Stimulated activated CD8-positive, alpha-beta memory T cell treated with anti-CD3 and anti-CD28 coated beads, Interleukin-15, amount 100 ng/mL, for 4 hours (primary cell): ENCODE measurements at regions not wholly inside any gene's neighbourhood (a gene's known extent, or its start where the extent isn't known, plus 50 kb on each side); places are given as distances from the start of the nearest gene placed in this dataset.

Experiments
- DNase-seq, 2 donors: peaks; one replicate each; pipeline ENCODE4 v3.0.0-alpha.2; 2020; ENCODE audit warnings: low read depth in 2 of 2

DNA sequence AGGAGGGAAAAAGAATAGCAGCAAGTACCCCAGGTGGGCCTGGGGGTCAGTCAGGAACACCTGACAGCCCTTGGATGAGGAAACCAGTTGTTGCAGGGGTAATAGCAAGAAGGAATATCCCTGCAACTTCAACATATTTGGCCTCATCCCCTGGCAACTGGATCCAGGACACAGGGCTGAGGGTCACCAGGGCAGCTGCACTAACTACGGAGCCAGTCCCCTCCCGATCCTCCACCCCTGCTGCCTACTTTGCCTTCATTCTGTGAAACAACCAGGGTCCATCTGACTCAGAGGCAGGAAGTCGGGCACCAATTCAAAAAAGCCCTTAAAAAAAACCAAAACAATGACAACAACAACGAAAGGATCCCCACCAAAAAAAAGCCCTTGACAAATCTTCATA is 52.9 kb downstream of the FRMPD3 start:
- DNase-seq, result no peak

DNA sequence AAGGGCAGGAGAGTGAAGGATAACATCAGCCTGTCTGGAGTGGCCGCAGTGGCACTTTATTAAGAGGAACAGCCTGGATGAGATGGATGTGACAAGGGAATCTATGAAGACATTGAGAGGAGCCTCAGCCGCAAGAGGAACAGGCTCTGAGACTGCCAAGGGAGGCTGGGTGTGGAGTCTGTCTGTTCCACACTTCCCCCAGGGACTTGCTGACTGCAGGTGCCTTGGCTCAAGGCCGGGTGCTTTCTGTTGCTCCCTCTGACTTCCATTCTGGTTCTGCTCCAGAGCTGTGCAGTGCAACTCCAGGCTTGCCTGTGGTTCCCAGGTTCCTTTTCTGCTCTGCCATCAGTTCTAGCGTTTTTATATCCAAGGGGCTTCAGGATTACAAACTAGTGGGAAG is 54.6 kb downstream of the FRMPD3 start:
- no peak for DNase-seq

DNA sequence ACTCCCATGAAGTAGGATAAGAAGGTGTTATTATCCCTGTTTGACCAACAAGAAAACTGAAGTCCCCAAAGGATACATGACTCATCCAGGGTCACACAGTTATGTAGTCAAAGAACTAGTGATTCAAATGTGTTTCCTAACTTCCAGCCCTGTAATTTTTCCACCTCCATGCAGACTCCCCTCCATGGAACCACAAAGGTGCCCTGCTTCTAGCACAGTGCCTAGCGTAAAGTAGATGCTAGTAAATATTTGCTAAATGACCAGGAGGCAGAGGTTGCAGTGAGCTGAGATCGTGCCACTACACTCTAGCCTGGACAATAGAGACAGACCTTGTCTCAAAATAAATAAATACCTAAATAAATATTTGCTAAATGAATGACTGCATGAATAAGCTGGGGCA is 55.8 kb downstream of the FRMPD3 start:
- DNase-seq, result no peak

DNA sequence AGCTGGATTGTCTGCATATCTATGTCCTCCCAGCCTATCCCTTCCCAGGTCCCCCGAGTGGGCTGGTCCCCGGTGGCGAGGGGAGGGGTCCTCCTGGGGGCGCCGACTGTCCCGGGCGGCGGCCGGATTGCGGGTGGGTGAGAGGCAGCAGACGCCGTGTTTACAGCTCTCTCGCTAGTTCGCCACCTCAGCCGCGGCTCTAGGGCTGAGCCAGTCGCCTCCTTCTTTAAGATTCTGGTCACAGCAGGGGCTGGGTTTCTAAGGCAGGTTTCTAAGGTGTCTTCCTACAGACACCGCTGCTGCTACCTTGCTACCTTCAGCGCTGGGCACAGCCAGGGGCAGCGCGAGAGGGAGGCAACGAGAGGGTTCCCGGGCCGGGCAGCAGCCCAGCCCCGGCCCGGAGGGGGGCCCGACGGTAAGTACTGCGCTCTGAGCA is 57.2 kb downstream of the FRMPD3 start:
- no peak for DNase-seq

DNA sequence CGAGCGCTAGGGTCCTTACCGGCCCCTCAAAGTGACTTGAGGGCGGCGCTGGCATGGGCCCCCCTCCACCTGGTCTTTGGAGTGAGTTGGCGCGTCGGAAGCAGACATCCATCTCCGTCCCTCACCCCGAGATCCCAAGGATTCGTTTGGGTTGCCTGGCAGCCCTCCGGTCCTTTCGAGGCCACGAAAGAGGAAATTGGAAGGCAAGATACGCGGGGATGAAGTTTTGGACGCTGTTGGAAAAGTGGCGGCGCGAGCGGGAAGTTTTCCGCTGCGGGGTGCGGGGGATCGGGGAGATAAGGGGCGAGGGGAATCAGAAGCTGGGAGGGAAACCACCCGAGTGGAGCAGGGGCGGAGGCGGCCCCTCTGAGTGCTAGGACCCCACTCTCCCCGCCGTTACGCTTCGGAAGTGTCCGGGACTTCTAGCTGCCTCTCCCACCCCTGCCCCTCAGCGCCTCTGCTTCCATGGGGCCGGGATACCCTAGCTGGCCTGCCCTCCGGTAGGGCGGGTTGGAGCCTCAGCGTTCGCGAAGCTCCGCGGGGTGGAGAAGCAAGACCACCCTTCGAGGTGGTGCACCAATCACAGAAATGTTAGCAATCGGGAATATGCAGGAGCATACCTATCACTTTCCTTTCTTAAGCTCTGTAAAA is 57.8 kb downstream of the FRMPD3 start:
- no peak for DNase-seq

DNA sequence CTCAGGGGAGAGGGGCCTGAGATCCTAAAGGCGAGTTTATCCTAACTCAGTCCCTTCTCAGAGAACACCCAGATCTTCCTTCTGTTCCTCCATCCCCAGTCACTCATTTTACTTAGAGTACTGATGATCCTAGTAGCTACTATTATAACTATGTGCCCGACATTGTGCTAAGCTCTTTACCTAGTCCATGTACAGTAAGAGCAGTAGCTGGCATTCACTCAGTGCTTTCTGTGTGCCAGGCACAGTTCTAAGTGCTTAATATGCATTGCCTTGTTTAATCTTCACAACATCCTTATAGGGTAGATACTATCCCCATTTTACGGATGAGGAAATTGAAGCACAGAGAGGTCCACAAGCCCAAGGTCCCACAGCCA is 58.3 kb downstream of the FRMPD3 start:
- DNase-seq, result no peak

DNA sequence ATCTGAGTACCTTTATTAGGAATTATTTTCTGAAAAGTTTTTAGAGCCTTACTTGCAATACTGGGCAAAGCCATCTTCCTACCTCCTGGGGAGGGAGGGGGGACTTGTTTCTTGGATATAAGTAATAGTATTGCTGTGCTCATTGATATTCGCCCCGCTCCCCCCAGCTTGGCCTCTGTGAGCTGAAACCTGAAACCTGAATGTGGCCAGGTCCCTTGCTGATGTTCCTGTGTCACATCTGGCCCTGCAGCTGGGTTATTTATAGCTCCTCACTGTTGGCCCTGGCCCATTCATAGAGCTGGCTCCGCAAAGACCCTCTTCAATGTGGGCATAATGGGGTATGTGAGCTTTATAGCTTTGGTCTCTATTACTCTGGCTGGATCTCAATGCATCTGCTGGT is 59.5 kb downstream of the FRMPD3 start:
- DNase-seq, result no peak

DNA sequence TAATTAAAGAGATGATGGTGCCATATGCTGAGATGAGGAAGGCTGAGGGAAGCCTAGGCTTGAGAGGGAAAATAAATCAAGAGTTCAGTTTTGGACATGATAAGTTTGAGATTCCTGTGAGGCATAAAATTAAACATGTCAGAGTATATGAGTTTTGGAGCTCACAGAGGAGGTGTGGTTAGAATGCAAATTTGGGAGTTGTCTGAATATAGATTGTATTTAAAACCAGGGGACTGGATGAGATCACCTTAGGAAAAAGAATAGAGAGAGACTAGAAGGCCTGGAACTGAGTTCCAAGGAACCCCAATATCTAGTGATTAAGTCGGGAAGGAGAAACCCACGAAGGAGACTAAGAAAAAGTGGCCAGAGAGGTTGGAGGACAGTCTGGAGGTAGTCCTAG is 65.5 kb downstream of the FRMPD3 start:
- DNase-seq, result no peak

DNA sequence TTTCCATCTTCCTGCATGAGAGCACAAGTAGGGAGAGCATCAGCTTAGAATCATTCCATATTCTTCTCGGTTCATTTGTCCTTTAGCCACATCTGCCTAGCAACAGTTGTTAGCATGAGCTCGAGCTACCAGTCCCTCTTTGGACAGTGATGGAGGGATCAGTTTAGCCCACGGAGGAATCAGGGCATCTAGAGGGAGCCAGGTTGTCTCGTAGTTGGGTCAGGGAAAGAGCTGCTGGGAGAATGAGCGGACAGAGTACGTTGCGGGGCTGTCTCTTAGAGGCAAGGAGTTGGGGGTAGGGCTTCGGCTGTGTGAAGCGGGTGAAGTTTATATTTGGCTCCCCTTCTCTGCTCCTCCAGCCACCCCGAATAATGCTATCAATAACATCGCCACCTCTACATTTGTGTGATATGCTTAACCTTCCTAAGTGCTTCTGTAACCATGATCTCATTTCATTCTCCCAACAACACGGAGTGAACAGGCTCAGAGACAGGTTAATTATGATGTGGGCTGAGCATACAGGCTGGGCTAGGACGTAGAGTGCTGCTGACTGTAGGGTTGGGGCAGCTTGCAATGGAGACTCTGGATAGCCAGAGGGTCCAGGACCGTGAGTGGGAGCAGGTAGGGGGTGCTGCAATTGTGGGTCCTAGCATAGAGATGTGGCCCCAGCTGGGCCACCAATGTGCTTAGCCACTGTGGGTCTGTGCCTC is 72.6 kb downstream of the FRMPD3 start:
- no peak for DNase-seq

DNA sequence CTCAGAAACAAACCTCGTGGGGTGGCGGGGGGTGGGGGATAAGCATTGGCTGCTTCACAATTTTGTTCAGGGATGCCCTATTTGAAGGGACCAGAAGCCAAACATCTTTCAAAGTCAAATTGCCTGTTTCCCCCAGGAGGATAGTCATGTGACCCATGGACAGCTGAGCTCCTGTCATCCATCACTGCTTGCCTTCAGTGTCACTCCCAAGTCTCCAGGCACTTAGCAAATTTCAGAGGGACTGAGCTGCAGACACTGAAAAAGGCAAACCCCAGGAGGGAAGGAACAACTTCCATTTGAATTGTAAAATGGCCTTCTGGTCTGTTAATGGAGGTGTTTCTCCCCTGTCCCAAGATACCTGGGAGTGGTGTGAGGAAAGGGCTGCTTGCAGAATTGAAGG is 73.4 kb downstream of the FRMPD3 start:
- DNase-seq, result no peak

DNA sequence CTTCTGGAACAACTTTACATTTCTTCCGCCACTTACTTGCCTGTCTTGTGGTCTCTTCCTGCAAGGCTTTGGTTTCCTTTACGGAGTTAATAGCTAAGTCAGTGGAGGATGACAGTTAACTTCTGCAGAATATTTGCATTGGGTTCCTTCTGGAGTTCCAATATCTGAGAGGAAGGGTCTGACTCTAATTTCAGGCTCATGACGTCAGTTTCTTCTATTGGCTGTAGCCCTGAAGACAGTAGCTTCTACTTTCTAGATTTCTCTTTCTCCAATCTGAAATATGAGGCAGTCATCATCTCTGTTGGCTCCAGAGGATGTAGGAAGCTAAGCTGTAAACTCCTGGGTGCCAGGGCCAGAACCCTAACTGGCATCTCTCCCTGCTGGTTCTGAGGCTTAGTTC is 76.7 kb downstream of the FRMPD3 start:
- DNase-seq, result no peak

DNA sequence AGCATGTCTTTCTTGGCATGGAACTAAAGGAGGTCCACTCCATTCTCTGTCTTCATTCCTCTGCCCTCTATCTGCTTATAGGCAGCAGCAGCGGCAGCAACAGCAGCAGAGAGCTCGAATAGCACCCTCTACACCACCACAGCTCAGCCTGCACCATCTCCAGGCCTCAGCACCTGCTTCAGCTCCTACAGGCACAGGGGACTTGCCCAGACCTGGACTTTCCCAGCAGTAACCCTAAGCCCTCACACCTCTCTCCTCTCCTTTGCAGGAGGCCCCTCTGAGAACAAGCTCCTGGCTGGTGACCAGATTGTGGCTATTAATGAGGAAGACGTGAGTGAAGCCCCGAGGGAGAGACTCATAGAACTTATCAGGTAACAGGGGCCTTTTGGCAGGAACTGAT is 80.7 kb downstream of the FRMPD3 start:
- DNase-seq, result no peak

DNA sequence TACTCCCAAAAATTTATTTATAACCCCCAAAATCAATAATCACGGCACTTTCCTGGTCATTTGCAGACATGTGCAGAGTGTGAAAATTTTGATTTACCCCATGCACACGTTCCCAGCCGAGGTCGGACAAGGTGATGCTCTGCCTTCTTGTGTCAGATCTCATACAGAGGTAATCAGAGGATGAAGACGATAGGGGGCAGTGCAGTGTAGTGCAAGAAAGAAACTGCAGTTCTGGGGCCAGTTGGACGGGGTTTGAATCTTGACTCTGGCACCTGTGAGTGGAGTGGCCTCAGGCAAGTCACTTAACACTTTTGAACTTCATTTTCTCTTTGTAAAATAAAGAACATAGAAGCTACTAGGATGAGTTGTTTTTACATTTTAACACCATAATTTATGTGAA is 88.4 kb downstream of the FRMPD3 start:
- no peak for DNase-seq

DNA sequence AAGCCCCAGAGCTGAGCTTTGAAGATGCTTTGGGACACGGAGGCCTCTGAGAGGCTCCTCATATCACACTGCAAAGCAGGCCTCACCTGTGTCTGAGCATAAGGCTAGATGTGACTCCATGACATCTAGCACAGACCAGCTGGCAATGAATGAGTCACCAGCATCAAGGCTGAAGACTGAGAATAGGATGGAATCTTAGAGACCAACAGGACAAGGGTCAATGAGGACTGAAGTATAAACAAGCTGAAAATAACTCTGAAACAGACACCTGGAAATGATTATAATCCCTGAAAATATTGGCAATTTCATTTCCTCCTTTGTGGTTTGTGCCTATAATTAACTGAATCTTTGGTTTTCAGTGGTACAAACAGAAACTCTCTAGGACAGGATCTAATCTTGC is 87.1 kb upstream of the PRPS1 start:
- DNase-seq, result no peak

DNA sequence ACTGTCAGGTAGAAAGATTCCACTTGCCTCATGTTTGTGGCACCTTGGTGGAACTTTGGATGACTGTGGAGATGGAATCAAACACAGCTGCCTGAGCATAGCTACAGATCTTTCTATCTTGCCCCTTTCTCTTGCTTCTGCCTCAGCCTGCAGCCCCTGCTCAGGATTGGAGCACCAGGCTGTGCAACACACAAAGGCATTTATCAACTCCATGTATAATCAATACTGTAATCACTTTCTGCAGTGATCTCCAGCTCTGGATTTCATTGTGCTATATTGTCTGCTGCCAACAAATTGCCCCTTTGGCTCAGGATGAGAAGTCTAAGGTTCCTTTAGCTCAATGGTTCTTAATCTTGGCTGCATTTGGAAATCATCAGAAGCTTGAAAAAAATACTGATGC is 86.3 kb upstream of the PRPS1 start:
- DNase-seq, result no peak

DNA sequence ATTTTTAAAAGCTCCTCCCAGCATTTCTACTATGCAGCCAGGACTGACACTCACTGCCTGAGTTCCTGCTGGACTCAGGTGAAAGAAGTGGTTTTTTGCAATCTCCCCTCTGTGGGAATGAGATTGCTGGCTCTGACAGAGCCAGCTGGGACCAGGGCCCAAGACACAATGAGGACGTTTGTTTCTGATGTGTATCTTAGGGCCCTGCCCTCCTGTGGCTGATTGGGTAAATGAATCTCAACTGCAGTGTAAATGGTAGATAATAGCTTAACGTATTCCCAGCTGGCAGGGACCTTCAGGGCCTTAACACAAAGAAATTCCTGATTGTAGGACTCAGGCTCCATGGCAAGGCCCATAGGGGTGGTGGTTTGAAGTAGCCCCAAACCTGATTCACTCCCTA is 85.8 kb upstream of the PRPS1 start:
- no peak for DNase-seq

DNA sequence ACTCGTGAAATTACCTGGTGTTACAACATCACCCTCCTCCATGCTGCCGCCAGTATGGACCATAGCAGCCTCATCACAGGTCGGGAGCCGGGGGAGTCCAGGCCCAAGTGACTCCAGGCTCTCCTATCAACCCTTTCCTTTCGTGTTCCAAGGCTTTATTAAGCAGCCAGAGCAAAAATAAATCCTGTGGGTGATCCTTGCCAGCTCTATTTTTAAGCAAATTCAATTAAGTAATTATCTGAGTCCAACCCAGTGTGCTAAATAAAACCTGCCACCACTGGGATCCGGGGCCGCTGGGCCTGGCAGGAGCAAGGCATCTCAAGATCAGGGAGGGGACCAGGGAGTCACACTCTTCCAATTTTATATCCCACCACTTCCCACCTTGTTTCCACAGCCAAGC is 80.7 kb upstream of the PRPS1 start:
- no peak for DNase-seq

DNA sequence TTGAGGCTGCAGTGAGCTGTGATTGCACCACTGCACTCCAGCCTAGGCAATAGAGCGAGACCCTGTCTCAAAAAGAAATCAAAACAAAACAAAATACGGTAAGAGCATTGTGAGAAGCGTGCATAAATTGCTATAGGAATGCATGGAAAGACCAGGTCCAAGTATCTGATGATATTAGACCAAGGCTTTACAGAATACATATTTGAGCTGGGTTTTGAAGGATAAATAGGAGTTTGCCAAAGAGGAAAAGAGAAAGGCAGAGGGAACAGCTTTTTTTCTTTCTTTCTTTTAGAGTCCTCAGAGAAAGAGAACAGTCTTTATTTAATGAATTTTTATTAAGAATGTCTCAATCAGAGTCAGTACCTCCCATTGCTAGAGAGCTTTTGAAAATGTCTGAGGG is 79.5 kb upstream of the PRPS1 start:
- no peak for DNase-seq

DNA sequence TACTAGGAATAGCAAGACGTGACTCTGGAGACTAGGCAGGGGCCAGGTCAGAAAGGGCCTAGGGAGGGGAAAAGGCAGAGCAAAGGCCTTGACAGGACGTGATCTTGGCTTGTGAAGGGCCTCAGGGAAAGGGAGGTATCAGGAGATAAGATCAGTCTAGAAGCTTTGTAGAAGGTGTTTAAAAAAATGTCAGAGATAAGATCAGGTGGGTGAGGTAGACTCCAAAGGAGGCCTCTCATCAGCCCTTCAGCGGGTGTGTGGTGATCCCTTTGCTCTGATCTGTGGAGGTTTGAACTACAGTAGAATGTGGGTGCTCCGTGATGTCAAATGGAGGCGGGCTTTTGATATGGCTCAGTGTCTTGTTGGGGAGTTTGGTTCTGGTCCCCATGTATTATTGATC is 78.8 kb upstream of the PRPS1 start:
- peak in 1 of 2 donors; percentile 1 for DNase-seq

DNA sequence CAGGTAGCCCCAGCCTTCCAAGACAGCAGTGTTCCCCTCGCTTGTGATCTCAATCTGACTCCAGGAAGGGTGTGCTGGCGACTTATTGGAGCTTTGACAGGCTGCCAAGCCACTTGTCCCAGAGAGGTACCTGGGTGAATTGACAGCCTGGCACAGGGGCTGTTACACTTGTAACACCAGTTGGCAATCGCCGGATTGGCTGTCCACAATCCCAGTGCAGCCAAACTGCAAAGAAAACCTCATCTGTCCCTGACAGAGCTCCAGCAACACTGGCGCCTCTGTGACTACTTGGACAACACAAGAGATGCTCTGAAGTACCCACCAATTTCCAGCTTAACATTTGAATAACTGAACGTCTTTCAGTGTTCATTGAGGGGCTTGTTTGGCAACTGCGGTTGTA is 76.8 kb upstream of the PRPS1 start:
- DNase-seq, result no peak

DNA sequence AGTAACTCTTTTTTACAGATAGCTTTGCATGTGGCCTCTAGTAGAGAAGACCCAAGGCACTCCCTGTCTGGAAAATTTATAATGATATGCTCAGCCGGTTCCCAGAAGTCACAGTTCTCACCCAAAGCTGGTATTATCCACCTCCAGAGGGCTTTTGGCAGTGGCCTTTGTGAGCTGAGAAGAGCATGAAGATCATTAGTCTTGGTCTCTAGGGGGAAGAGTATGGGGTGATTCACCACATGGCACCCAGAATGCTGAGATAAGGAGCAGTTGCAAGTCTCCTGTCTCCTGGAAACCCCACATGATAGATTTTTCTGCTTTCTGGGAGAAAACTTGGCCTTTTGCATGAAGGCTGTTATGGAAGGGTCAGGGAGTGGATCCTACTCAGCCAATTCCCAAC is 75.4 kb upstream of the PRPS1 start:
- no peak for DNase-seq

DNA sequence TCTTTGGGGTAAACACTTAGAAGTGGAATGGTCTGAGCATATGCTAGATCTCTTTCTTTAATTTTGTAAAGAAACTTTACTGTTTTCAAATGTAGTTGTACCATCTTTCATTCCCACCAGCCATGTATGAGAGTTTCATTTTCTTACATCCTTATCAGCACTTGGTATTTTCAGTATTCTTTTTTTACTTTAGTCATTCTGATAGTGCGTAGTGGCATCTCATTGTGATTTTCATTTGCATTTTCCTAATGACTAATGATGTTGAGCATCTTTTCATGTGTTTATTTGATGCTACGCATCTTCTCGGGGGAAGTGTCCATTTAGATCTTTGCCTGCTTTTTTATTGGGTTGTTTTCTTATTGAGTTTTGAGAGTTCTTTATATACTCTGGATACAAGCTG is 71.3 kb upstream of the PRPS1 start:
- DNase-seq, result no peak

DNA sequence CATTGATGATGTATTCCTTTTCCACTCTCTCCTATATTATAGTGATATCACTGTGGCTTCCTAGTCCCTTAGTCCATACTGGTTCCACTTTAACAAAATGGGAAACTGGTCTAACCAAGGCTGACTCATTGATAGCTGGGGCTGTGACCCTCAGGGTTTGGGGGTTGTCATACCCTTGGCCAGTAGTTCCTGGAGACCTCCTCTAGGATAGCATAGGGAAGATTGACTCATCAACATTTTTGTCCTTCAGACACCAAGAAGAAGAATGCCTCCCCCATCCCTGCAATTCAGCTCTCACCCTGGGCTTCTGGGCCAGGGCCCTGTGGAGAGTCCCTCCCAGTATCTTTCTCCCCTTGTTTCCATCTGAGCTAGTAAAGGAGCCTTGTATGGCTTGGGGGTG is 68.8 kb upstream of the PRPS1 start:
- no peak for DNase-seq

DNA sequence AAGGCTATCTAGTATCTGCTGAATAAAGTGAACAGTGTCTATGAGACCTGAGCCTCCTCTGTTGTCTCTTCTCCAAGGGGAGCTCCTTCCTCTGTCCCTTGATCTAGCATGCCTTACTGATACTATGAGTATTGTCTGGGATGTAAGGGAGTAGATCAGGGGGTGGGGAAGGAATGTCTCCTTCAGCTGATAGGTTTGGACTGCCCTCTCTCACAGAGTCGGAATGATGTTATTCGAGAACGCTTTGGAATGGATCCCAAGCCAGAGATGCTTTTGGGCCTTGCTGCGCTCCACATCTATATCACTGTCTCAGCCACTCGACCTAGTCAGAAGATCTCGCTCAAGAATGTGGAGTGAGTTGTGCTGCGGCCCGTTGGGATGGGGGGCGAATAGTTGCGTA is 68.3 kb upstream of the PRPS1 start:
- no peak for DNase-seq
